H1 (cell line): ENCODE measurements at regions not wholly inside any gene's neighbourhood (a gene's known extent, or its start where the extent isn't known, plus 50 kb on each side); places are given as distances from the start of the nearest gene placed in this dataset.

Source experiments
- CTCF ChIA-PET: fragments of 300-600 bp; sonication (Branson Sonifier 250); formaldehyde crosslinking; loops from one replicate; lab custom pipeline; 2021; ENCODE audit not compliant: partially characterized antibody; lab: Charles Lee
- POLR2A ChIA-PET: fragments of 300-600 bp; sonication (Branson Sonifier 250); formaldehyde crosslinking; loops from one replicate; lab custom pipeline; 2021; ENCODE audit warnings: inconsistent platforms; ENCODE audit not compliant: partially characterized antibody; lab: Charles Lee
- DNase-seq, 2 experiments: peaks; one replicate each; pipeline versions ENCODE4 v3.0.0 to v3.0.0-alpha.2; 2010 to 2022; ENCODE audit warnings: low spot score in 2 of 2, low read depth in 1 of 2, mixed read lengths in 1 of 2
- FAIRE-seq: peaks from 2 replicates; lab custom pipeline; 2011; peaks lifted over from hg19 to GRCh38; lab: Jason Lieb, UNC
- H2AFZ ChIP-seq: 2 replicates; pipeline ENCODE4 v1.8.1; 2012; ENCODE audit warnings: low read length, inconsistent platforms
- H2AK5ac ChIP-seq: 2 replicates; pipeline ENCODE4 v1.6.1; 2013; ENCODE audit warnings: low read depth, low read length
- H2BK120ac ChIP-seq: replicated peaks from 2 replicates; pipeline ENCODE3; 2013; ENCODE audit warnings: low read depth, low read length, inconsistent platforms
- H2BK12ac ChIP-seq: 2 replicates; pipeline ENCODE4 v1.6.1; 2013; ENCODE audit warnings: low read depth, low read length
- H2BK15ac ChIP-seq: 2 replicates; pipeline ENCODE4 v1.6.1; 2013; ENCODE audit warnings: low read length
- H2BK20ac ChIP-seq: 2 replicates; pipeline ENCODE4 v1.6.1; 2013; ENCODE audit warnings: low read length
- H2BK5ac ChIP-seq: 2 replicates; pipeline ENCODE4 v1.6.1; 2013; ENCODE audit warnings: low read depth, low read length
- H3K14ac ChIP-seq: 2 replicates; pipeline ENCODE4 v1.6.1; 2013; ENCODE audit warnings: inconsistent platforms; ENCODE audit not compliant: insufficient read length
- H3K18ac ChIP-seq: 2 replicates; pipeline ENCODE4 v1.6.1; 2013; ENCODE audit warnings: low read length; ENCODE audit errors: extremely low read depth
- H3K23ac ChIP-seq: 2 replicates; pipeline ENCODE4 v1.6.1; 2013; ENCODE audit warnings: inconsistent platforms; ENCODE audit not compliant: insufficient read length
- H3K23me2 ChIP-seq: 2 replicates; pipeline ENCODE4 v1.6.1; 2013; ENCODE audit warnings: low read depth, low read length
- H3K27ac ChIP-seq: 2 replicates; pipeline ENCODE4 v1.6.1; 2011; ENCODE audit warnings: low read depth, low read length, inconsistent platforms
- H3K27me3 ChIP-seq, 4 experiments: replicated peaks in 1 of 4; 1 replicate in 1 of 4; 2 replicates in 3 of 4; pipeline versions ENCODE4 v1.6.1 to v1.8.1; 2011 to 2013; ENCODE audit warnings: low read length in 3 of 4, mild to moderate bottlenecking in 3 of 4, inconsistent platforms in 2 of 4, mixed read lengths in 2 of 4, moderate library complexity in 1 of 4; ENCODE audit not compliant: control insufficient read depth in 3 of 4, insufficient read depth in 3 of 4; ENCODE audit errors: extremely low read depth in 1 of 4
- H3K36me3 ChIP-seq, 4 experiments: 2 replicates each; pipeline versions ENCODE4 v1.6.1 to v1.8.1; 2011 to 2013; ENCODE audit warnings: mild to moderate bottlenecking in 4 of 4, low read length in 3 of 4, moderate library complexity in 2 of 4, control low read depth in 1 of 4, inconsistent platforms in 1 of 4; ENCODE audit not compliant: insufficient read depth in 4 of 4, control insufficient read depth in 2 of 4
- H3K4ac ChIP-seq: replicated peaks from 2 replicates; pipeline ENCODE3; 2013; ENCODE audit warnings: low read length, low read depth, mixed read lengths, inconsistent platforms; ENCODE audit not compliant: insufficient read length
- H3K4me1 ChIP-seq, 4 experiments: replicated peaks in 1 of 4; 1 replicate in 1 of 4; 2 replicates in 3 of 4; pipeline versions ENCODE4 v1.6.1 to v1.8.1; 2011 to 2013; ENCODE audit warnings: low read length in 3 of 4, inconsistent platforms in 2 of 4, mixed read lengths in 1 of 4; ENCODE audit not compliant: insufficient read depth in 4 of 4, control insufficient read depth in 3 of 4
- H3K4me2 ChIP-seq, 2 experiments: 2 replicates each; pipeline versions ENCODE4 v1.6.1 to v1.8.1; 2011 to 2013; ENCODE audit warnings: low read depth in 2 of 2, low read length in 2 of 2, control low read depth in 1 of 2, inconsistent platforms in 1 of 2, mild to moderate bottlenecking in 1 of 2; ENCODE audit not compliant: insufficient read depth in 1 of 2
- H3K4me3 ChIP-seq, 4 experiments: fragments of 200-600, 300-600 bp in 1 of 4; sonication (generic), shearing (Covaris generic), sonication (Bioruptor Twin) in 1 of 4; 2 replicates each; pipeline versions ENCODE4 v1.5.1 to v1.8.1; 2011 to 2016; ENCODE audit warnings: low read length in 4 of 4, low read depth in 3 of 4, control low read depth in 2 of 4, inconsistent platforms in 2 of 4, mild to moderate bottlenecking in 2 of 4, mixed read lengths in 1 of 4, moderate library complexity in 1 of 4; ENCODE audit not compliant: insufficient read depth in 2 of 4; ENCODE audit errors: extremely low read depth in 1 of 4
- H3K56ac ChIP-seq: replicated peaks from 2 replicates; pipeline ENCODE3; 2013; ENCODE audit warnings: low read depth, mild to moderate bottlenecking, mixed read lengths, low read length, inconsistent platforms; ENCODE audit not compliant: insufficient read length
- H3K79me1 ChIP-seq: 2 replicates; pipeline ENCODE4 v1.6.1; 2013; ENCODE audit warnings: low read depth, low read length, control low read depth
- H3K79me2 ChIP-seq, 2 experiments: 2 replicates each; pipeline versions ENCODE4 v1.6.1 to v1.8.1; 2012 to 2013; ENCODE audit warnings: low read length in 2 of 2, mild to moderate bottlenecking in 2 of 2, inconsistent platforms in 1 of 2; ENCODE audit not compliant: insufficient read depth in 2 of 2, control insufficient read depth in 1 of 2
- H3K9ac ChIP-seq, 4 experiments: replicated peaks in 1 of 4; 1 replicate in 1 of 4; 2 replicates in 3 of 4; pipeline versions ENCODE4 v1.6.1 to v1.8.1; 2011 to 2013; ENCODE audit warnings: low read depth in 3 of 4, low read length in 3 of 4, control low read depth in 2 of 4, mild to moderate bottlenecking in 2 of 4, moderate library complexity in 2 of 4, inconsistent platforms in 1 of 4; ENCODE audit errors: extremely low read depth in 1 of 4
- H3K9me3 ChIP-seq, 2 experiments: 2 replicates each; pipeline versions ENCODE4 v1.6.1 to v1.8.1; 2012 to 2013; ENCODE audit warnings: mild to moderate bottlenecking in 2 of 2, moderate library complexity in 2 of 2, control low read depth in 1 of 2, inconsistent platforms in 1 of 2, low read depth in 1 of 2, low read length in 1 of 2, mixed read lengths in 1 of 2; ENCODE audit not compliant: insufficient read depth in 2 of 2
- H4K20me1 ChIP-seq, 2 experiments: replicated peaks in 1 of 2; 2 replicates each; pipeline versions ENCODE3 to v1.8.1; 2011 to 2013; ENCODE audit warnings: inconsistent platforms in 2 of 2, low read length in 2 of 2, mild to moderate bottlenecking in 1 of 2; ENCODE audit not compliant: insufficient read depth in 2 of 2, control insufficient read depth in 1 of 2
- H4K5ac ChIP-seq: 2 replicates; pipeline ENCODE4 v1.6.1; 2013; ENCODE audit warnings: low read length, low read depth, mixed read lengths, inconsistent platforms; ENCODE audit not compliant: insufficient read length
- H4K8ac ChIP-seq: 2 replicates; pipeline ENCODE4 v1.8.0; 2013; ENCODE audit warnings: mild to moderate bottlenecking, moderate library complexity, low read length, inconsistent platforms; ENCODE audit not compliant: insufficient read depth; ENCODE audit errors: extremely low read depth
- H4K91ac ChIP-seq: replicated peaks from 2 replicates; pipeline ENCODE3; 2013; ENCODE audit warnings: low read length, mixed read lengths, inconsistent platforms; ENCODE audit not compliant: insufficient read length
- CHD1 ChIP-seq: IDR thresholded peaks from 2 replicates; pipeline ENCODE4 v1.6.1; 2012; ENCODE audit warnings: low read depth, low read length, improper control_type of control experiment
- FOSL1 ChIP-seq: IDR thresholded peaks from 2 replicates; pipeline ENCODE4 v1.6.1; 2011; ENCODE audit warnings: mild to moderate bottlenecking, low read depth, low read length, moderate library complexity; ENCODE audit not compliant: insufficient read depth
- NANOG ChIP-seq: IDR thresholded peaks from 2 replicates; pipeline ENCODE4 v1.6.1; 2011; ENCODE audit warnings: low read length, low read depth, mild to moderate bottlenecking, inconsistent platforms; ENCODE audit not compliant: insufficient read depth, poor library complexity, severe bottlenecking
- WGBS, 2 experiments: shearing (Covaris generic) in 1 of 2; methylation state at CpG; one replicate each; pipeline versions ENCODE4 v1.1.6 to v1.1.7; 2013 to 2015; ENCODE audit warnings: low lambda C conversion rate in 2 of 2, mixed read lengths in 2 of 2, inconsistent platforms in 1 of 2, low coverage in 1 of 2, missing lambda C conversion rate in 1 of 2; ENCODE audit not compliant: insufficient replicate concordance in 2 of 2, insufficient coverage in 1 of 2, insufficient read length in 1 of 2; ENCODE audit errors: extremely low coverage in 1 of 2, missing lambda C conversion rate in 1 of 2; 5-methylcytosine and 5-hydroxymethylcytosine counted together

DNA sequence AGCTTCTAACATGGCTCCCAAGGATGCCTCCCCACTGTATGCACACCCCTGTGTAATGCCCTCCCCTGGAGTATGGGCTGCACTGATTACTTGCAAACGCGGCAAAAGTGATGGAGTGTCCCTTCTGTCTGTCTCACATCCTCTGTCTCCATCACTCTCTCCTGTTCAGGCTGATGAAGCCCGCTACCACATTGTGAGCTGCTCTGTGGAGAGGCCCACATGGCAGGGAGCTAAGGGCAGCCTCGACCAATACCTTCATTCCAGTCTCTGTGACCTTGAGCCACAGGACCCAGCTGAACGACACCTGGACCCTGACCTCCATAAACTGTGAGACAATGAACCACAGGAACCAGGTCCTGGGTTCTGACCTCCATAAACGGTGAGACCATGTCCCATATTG lies 154.1 kb upstream of the ETV3 start:
- CTCF ChIA-PET: interaction anchor here (0.6 to 0.9 kb wide), 2 partner anchors 11 to 287 kb away, joined by 3 read pairs; no protein-coding TSS in a partner anchor
- Histone ChIP-seq H2AK5ac (no peak overlapping the region), H3K56ac (no peak overlapping the region), H3K18ac (no peak overlapping the region), H4K91ac (no peak overlapping the region), H4K20me1 (no peaks in the 10 kb centered on the region), H2BK15ac (no peak overlapping the region), H2BK20ac (no peak overlapping the region), H3K9me3 (no peaks in the 10 kb centered on the region), H4K5ac (no peak overlapping the region), H3K23me2 (no peaks in the 10 kb centered on the region), H4K8ac (no peak overlapping the region), H3K4ac (no peak overlapping the region), H2BK120ac (no peak overlapping the region), H3K79me2 (no peaks in the 10 kb centered on the region), H2BK12ac (no peak overlapping the region), H3K79me1 (no peaks in the 10 kb centered on the region), H3K27ac (no peak overlapping the region), H2AFZ (no peak overlapping the region), H3K4me1 (no peaks in the 10 kb centered on the region), H3K36me3 (no peaks in the 10 kb centered on the region), H3K4me2 (no peak overlapping the region), H3K4me3 (no peak overlapping the region), H2BK5ac (no peak overlapping the region), H3K9ac (no peak overlapping the region), H3K14ac (no peak overlapping the region), H3K23ac (no peak overlapping the region), H3K27me3 (peaks cover 0 to 6% (median 0%) of the 10 kb centered on the region in 4 experiments; a peak in 2 of 7 replicates)
- POLR2A ChIA-PET: no interaction called here
- 91% methylated on average over 6 of the region's 6 CpGs; no CpG with 5 or more reads in 1 of the 2 experiments for WGBS, 2 experiments
- DNase-seq: peak in 1 of 2 experiments; percentile 13
- TF ChIP-seq NANOG (no peak), CHD1 (no peak), FOSL1 (no peak)
- FAIRE-seq: no peak
